Stimulated activated CD4-positive, alpha-beta T cell treated with anti-CD3 and anti-CD28 coated beads, Interleukin-15, amount 100 ng/mL, for 1 hour (primary cell): ENCODE measurements at regions not wholly inside any gene's neighbourhood (a gene's known extent, or its start where the extent isn't known, plus 50 kb on each side); places are given as distances from the start of the nearest gene placed in this dataset.

Source experiments
- DNase-seq, 2 donors: peaks; one replicate each; pipeline ENCODE4 v3.0.0-alpha.2; 2020; ENCODE audit warnings: low read depth in 1 of 2, low spot score in 1 of 2

DNA sequence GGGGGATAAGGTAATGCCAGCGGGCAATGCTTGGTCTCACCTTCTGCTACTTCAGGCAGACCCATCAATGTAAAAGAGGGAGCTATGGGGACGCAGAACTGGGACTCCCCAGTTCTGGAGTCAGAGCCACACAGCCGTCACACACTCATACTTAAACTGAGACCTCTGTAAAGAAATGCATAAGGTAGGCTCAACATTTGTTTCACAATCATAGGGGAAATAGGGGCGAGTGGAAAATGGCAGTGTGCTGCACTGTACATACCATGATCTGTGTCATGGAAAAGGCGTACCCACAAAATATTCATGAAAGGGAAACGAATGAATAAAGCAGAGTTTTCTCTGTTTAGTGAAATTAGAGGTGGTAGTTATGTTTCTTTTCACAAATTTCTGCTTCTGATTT, 318.0 kb upstream of the NPVF start:
- no peak for DNase-seq

DNA sequence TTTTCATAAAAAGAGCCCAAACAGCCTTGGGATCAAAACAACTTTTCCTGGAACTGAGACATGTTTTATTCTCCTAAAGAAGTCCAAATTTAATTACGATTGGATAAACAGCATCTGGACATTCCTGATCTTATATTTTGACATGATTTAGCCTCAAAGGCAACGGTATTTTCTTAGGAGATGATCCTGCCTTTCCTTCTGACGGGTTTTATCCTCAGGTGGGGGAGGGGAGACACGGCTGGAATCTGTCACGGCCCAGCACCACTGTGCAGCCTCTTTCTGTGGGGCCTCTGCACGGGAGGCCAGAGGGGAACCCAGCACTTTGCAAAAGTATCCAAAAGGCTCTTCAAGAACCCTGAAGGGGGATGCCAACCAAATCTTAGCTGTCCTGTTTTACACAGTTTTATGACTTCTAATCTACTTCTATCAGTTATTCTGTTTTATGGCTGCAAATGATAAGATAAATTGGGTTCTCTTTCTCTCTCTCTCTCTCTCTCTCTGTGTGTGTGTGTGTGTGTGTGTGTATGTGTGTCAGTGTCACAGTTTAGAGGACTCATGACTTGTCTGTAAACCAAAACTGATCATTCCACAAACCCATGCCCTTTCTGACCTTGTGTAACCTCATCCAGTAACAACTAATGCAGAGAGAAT, 321.1 kb upstream of the NPVF start:
- DNase-seq, result no peak

DNA sequence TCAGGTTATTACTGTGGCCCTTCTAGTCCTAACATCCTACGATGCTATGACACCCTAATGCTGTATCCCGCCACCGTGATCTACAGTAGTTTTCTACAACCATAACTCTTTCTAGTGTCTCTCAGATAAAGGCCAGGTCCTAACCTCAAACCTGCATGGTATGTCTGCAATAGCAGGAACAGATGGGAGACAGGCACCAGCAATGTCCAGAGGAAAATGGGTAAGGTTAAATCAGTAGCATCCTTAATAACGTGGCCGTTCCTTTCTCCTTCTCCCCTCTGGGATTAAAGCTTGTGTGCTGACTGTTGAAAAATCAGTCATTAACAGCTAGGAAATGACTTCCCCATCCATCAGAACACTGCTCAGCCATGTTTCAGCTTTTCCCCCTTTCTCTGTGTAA, 321.9 kb upstream of the NPVF start:
- no peak for DNase-seq

DNA sequence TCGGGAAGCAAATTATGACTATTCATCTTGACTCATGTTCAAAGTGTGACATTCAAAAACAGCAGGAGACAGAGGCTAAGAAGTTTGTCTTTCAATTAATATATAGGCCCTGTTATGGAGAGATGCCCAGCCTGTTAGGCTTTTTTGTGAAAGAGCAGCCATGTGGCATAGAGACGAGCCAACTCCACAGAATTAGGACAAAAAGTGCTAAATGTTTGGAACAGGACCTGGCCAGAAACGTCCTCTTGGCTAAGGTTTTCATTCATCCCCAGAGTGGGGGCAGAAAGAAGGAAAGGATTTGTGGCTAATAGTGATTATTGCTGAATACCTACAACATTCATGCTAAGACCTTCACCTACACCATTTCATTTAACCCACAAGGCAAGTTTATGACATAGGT, 324.7 kb upstream of the NPVF start:
- DNase-seq, result no peak

DNA sequence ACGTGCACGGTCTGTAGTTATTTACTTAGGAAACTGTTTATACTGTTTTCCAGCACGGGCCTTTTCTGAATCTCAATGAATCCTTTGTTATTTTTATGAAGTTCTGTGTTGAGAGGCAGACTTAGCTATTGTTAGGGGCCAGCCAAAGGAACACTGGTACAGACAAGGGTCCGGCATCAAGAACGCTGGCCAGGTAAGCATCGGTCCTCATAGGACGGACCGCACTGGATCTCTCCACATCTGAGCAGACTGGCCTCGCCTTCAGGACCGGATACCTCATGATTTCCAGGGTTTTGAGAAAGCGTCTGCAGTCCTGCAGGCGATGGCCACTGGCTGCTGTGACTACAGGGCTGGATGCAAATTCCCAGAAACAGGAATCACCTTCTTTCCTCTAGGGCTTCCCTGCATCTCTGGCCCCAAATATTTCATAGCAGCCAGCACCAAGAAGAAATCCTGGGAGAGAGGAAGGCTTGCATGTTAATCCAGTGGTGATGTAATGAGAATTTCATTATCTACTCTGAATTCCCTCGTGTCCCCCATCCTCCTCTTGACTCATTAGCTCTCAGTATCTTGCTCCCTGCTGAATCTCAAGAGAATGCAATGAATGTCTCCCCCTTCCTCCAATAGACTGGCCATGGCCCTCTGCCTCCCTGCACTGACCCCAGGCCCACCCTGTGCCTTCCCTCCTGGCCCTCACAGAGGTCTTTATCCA, 325.4 kb upstream of the NPVF start:
- no peak for DNase-seq

DNA sequence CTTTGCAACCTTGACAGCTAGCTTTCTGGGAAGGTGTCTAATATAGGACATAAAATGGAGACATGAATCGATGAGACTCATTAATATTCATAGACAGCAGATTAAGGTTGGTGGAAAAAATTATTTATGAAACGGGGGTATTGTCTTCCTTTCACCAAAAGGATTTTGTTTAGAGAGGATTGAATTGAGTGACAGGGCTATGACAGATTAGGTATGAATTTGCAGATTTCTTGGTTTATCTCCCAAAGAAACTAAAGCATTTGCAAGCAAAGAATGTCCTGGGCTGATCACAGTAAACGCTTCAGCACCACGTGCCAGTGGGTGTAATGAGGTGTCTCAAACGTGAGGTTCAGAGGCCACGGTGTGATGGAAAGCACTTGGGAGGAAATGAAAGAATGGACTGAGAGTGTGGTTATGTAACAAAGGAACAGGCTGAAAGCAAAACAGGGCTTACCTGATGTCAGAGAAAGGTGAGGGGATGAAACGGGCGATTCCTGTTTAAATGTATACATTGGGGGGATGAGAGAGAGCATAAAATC, 329.2 kb upstream of the NPVF start:
- no peak for DNase-seq

DNA sequence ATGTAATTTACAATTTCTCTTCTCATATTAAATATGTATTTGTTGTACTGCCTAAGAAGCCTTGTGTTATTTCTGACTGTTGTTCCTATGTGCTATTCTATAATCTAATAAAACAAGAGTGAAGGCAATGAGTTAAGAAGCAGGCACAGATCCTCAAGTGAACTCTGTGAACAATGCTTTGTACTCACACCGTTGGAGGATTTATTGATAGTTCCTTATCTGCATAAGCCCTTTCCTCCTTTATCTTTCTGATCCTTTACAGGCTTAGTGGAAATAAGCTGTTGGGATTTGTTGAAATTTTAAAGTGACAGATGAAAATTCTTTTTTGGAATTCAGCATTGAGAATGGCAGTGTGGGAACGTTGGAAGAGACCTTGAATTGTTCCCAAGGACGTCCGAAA, 329.6 kb upstream of the NPVF start:
- DNase-seq, result no peak

DNA sequence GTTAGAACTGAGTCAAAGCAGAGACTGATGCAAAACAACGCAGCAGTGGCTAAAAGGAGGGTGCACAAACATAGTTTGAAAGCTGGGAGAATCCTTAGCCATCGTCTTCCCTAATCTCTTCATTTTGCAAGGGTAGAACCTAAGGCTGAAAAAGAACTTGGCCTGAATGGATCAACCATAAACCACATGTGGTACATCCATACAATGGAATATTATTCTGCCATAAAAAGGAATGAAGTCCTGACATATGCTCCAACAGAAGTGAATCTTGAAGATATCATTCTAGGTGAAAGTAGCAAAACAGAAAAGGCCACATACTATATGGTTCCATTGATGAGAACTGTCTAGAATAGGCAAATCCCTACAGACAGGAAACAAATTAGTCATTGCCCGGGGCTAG, 330.3 kb upstream of the NPVF start:
- DNase-seq, result no peak

DNA sequence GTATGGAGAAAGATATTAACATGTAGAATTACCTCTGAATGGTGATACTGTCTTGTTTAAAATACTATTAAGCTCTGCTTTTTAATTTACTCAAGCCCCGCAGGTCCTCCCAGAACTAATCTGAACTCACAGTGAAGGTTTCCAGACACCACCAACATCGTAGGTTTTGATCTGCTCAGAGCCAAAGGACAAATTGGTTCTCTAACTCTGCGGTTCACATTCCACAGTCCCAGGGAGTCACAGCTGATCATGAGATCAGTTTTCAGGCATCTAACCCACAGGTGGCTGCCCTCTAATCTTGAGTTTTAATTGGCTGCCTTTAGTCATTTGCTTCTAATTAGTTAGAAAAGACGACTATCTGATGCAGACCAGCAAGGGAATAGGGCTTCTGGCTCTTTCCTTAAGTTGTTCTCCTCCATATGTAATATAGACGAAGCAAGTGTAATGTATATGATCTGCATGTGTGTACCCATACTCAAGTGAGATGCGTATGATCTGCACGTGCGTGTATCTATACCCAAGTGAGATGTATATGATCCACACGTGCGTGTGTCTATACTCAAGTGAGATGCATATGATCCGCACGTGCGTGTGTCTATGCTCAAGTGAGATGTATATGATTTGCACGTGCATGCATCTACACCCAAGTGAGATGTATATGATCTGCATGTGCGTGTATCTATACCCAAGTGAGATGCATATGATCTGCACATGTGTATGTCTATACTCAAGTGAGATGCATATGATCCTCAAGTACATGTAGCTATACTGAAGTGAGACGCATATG, 331.5 kb upstream of the NPVF start:
- no peak for DNase-seq

DNA sequence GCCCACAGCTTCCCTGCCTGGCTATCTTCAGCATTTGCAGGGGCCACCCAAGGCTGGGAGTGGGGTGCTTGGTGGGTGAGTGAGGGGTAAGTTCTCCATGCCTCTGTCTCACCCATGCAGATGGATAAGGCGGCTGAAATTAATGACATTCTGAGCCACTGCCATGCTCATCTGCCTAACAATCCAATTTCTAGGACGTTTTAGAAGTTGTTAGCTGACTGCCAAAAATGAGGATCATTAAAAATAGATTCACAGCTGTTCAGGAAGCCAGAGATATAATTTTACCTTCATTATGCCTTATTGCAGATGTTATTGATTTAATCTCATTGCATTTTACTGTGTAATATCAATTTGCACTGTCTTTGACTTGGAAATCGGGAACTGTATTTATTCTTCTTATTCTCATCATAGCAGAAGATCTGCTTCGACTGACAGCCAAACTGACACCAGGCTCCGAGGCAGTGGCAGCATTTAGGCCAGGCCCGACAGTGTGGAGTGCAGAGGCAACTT, 334.4 kb upstream of the NPVF start:
- no peak for DNase-seq

DNA sequence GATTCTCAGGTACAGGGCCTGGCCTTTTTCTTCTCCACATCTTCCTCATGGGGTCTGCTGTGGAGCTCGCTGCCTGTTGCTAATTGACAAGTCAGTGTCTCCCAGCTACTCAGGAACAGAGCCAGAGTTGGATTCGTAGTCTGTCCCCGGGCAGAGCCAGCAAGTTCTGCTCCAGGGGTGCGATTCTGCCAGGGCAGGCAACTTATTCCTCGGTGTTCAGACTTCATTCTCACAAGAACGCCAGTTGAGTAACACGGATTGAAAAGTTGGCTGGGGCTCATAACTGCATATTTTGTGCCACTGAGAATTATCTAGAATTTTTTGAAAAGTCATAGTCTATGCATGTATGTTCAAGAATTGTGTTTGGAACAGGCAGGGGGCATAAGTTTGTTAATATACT, 336.7 kb upstream of the NPVF start:
- no peak for DNase-seq

DNA sequence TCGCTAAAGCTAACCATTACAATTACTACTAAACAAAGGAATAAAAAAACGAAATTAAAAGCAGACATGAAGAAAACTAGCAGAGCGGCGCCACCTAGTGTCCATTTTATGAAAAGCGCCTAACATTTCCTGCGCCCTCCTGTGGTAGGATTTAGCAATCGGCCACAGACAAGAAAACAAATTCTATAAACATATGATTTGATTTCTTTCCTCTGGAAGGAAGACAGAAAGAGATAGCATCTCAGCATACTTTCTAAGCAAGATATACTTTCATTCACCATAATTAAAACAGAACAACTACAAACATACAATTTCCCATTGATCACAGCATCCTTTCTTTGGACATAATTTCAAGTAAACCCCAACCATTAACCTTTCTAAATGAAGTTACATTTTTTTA, 337.7 kb upstream of the NPVF start:
- peak; percentile 38 to 46 for DNase-seq

DNA sequence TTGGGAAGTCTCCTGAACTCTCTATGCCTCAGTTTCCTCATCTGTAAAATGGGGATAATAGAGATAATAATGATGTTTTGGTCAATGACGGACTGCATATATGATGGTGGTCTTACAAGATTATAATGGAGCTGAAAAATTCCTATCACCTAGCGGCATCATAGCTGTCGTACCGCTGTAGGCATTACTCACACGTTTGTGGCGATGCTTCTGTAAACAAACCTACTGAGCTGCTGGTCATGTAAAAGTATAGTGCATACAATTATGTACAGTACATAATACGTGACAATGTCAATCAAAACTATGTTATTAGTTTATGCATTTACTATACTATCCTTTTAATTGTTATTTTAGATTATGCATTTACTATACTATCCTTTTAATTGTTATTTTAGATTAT, 339.1 kb upstream of the NPVF start:
- no peak for DNase-seq

DNA sequence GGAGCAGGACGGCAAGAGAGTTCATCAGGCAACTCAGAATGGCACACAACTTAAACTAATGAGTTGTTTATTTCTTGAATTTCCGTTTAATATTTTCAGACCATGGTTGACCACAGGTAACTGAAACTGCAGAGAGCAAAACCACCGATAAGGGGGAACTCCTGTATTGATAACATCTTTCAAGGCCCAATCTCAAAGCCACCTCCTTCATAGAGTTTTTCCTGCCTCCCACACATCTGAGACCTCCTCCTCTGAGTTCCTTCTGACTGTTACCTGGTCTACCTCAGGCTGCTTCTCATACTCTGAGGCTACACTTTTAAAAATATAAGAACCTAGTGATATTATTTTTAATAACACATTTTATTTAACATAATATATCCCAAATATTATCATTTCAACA, 341.5 kb upstream of the NPVF start:
- DNase-seq, result no peak

DNA sequence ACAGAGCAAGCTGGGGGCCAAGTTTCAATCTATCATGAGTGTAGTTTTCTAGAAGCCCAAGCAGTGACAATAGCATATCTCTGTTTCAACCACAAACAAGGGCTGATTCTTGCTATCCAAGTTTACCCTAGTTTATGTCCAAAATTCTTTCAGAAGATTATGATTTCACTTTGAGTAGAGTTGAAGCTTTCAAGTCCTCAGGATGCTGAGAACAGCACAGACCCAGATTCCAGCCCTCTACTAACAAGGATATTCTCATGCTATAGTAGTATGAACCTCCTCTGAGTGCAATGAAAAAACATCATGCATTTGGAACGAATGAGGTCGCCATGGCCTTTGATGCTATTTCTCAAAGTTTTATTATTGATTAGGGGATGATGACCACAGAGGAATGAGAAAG, 344.1 kb upstream of the NPVF start:
- no peak for DNase-seq

DNA sequence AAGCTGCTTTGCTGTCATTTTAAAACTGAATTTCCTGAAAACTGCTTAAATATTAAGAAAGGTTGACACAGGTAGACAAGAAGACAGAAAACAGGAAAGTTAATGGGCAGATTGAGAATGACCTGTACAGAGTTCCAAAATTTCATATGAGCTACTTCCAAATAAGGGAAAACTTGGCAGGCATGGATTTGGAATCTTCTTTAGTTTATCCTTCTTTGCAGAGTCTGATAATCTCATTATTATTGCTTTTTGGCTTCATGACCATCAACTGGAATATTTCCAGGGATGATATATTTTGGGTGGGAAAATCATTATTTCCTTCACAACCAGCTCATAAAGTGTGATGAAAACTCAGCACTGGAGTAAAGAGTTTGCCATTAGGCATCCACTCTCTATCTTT, 346.5 kb upstream of the NPVF start:
- no peak for DNase-seq

DNA sequence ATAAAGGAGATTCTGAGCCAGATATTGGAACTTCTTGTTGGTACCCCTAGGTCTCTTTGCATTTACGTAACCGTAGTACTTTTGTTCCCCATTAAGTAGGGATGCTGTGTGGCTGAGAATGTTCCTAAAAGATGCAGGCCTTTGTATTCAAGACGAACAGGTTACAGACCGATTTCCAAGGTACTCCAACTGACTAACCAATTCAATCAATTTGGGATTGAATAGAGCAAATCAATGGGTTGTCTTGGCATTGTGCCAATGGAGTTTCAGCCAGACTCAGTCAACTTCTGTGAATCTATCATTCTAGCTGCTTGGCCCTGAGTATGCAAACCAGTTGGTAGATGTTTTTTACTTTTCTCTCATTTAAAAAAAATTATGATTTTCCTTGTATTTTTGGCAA, 347.3 kb upstream of the NPVF start:
- DNase-seq, result no peak

DNA sequence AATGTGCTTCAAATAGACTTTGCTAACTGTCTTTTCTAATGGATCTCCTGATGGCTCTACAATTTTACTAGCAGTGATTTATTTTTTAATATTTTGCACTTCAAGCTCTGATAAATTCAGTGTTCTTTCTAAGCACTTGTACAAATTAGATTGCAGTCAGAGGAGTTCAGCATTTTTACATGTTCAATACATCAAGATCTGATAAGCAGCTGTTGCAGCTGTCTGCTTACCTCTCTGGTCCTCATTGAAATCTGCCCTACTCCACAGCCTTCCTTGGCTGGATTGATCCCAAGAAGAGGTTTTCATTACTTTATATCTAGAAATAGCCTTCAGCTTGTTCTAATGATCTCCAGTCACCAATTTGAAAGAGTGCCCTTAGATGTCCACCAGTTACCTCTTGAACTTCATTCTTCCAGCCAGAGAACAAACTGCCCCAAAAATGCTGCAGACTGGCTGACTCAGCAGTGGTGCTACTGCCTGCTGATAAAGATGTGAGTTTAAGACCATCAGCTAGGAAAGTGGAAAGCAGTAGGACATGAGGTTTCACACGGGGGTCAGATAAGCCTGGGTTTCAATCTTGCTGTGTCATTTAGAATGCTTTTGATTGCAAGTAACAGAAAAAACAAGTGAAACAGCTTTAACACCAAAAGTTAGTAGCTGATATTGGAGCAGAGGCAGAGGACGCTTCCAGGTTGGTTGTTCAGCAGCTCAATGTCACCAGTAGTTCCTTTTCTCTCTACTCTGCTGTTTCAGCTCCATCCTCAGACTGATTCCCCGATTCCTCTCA, 350.9 kb upstream of the NPVF start:
- no peak for DNase-seq

DNA sequence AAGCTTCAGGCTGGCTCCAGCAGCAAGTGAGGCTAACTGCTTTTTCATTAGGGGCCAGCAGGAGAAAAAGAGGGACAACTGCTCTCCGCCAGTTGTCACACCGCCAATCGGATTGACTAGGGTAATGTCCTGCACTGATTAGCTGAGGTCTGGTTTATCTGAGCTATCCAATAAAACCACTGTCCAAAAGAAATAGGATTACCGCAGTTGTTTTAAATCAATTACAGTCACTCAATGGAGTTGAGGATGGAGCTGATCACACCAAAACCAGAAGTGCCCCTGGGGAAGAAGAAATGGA, 351.4 kb upstream of the NPVF start:
- no peak for DNase-seq

DNA sequence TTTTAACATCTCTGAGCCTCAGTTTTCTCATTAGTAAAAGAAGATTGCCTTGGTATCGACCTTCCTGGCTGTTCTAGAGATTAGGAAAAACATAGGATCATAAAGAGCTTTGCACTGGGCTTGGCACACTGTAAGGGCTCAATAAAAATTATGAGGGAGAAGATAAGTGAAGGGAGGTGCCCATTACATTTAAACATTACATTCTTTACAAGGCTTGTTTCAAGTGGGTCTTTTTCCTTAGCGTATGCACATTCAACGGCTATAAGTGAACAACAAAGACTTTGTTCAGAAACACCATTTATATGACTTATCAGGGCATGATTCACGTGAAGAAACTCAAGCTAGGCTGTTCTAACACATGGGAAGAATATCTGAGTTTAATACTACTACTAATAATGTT, 351.9 kb upstream of the NPVF start:
- DNase-seq, result no peak

DNA sequence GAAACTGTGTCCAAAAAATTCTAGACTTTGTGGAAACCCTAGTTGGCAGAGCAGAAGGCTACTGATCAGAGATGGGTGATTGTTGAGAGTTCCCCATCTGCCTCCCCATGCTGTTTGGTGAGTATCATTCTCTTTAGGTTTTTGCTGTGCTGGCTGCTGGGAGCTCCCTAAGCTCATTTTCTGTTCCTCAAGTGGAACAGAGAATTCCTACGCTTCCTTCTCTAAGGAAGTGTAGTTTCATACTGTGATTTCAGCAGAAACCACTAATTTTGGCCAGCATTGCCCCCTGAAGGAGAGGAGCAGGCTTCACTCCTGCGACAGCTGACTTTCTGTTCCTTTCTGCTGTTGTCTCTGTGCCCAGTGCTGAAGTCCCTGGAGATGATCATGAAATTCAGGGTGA, 355.3 kb upstream of the NPVF start:
- DNase-seq, result no peak
